Transverse colon (tissue), 4 donors: ENCODE measurements at regions not wholly inside any gene's neighbourhood (a gene's known extent, or its start where the extent isn't known, plus 50 kb on each side); places are given as distances from the start of the nearest gene placed in this dataset.
"Not testable (repeated sequence)": the region's sequence is repeated elsewhere in the genome, so short reads cannot be mapped to it uniquely, and the experiment has no call there.

ENCODE experiments used
- CTCF ChIP-seq, 5 experiments: fragments of 200-600 bp in 3 of 5; fragments of 450-650 bp in 2 of 5; sonication (generic) in 3 of 5; IDR thresholded peaks; 1 replicate in 2 of 5; 2 replicates in 3 of 5; pipeline ENCODE4 v1.5.1; 2016 to 2017; ENCODE audit warnings: antibody characterized with exemption in 5 of 5, inconsistent platforms in 3 of 5, mild to moderate bottlenecking in 2 of 5, moderate library complexity in 1 of 5
- EP300 ChIP-seq: sonication (generic); formaldehyde crosslinking; IDR thresholded peaks from one replicate; pipeline ENCODE4 v1.6.1; 2017; ENCODE audit warnings: antibody characterized with exemption, low read depth
- POLR2AphosphoS5 ChIP-seq, 3 donors: sonication (generic); formaldehyde crosslinking; IDR thresholded peaks; one replicate each; pipeline ENCODE4 v1.6.1; 2016; ENCODE audit warnings: antibody characterized with exemption in 3 of 3

- not testable (repeated sequence) for TF ChIP-seq POLR2AphosphoS5 (IDR thresholded peaks at IDR 0.05); CTCF (IDR thresholded peaks at IDR 0.05); EP300
Observed at GRCh38 chr10:46796351-46796750, 114.9 kb upstream of the PTPN20 start.
